ENCODE measurements at regions not wholly inside any gene's neighbourhood (a gene's known extent, or its start where the extent isn't known, plus 50 kb on each side); places are given as distances from the start of the nearest gene placed in this dataset.
"Not testable (repeated sequence)": the region's sequence is repeated elsewhere in the genome, so short reads cannot be mapped to it uniquely, and the experiment has no call there.

DNA sequence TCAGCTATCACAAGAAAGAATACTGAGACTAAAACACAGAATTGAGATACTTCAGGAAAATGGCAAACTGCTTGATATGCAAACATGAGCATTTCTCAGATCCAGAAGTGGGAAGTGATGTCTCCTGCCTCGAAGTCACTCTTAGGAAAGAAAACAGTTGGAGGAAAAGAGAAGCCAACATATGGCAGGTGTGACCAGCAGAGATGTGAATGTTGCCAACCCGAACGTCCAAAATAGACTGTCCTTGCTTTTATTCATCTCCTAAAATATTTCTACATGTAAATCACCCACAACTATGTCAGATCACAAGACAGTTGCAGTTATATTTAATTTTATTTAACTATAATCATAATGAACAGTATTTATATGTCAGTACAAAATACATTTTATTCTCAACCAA lies 687.6 kb downstream of the GALC start:
- no peak for DNase-seq

DNA sequence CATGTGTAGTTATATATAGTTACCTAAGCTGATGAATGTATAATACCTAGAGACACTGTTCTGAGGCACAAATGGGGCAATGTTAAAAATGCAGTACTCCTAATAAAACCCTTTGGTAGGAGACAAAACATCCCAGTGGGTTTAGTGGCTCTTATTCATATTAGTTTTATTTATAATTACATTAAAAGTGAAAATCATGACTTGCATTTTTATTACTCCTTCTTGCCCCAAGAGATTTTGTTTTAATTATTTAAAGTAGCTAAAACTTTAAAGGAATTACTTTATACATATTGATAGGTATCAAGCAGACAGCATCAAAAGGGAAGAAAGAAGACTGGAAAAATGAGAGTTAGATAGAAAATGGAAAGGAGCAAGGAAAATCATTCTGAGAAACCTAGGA lies 688.6 kb downstream of the GALC start:
- DNase-seq = no peak

DNA sequence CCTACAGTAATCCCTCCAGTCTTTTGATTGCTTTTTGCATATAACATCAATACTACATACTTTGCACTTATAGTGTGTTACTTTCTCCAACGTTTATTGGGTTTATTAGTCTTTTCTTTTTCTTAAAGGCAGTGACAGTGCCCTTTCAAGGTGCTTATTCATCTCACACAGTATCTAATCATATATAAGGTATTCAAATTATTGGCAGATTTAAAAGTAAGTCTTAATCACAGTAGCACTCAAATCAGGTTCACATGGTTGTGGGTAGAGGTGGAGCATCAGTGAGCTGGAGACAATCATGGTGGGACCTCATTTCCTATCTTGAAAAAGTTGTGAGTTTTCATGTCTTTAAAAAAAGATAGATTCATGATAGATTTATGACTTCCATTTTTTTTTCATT lies 706.2 kb downstream of the GALC start:
- no peak for DNase-seq

DNA sequence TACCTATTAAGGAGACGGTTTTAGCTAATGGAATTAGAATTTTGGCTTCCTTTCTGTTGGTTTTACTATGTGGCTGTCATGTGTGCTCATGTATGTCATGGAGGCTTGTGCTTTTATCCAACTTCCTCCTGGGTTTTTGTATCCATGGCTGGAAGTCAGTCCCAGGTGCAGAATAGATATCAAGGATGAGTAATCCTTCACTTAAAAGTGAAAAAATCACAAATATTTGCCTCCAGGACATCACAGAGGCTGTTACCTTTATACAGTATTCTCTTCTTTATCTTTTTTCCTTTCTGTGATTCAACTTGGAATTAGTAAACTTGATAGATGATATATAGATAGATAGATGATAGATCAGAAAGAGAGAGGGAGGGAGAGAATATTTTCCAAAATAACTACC lies 706.8 kb downstream of the GALC start:
- DNase-seq = no peak

DNA sequence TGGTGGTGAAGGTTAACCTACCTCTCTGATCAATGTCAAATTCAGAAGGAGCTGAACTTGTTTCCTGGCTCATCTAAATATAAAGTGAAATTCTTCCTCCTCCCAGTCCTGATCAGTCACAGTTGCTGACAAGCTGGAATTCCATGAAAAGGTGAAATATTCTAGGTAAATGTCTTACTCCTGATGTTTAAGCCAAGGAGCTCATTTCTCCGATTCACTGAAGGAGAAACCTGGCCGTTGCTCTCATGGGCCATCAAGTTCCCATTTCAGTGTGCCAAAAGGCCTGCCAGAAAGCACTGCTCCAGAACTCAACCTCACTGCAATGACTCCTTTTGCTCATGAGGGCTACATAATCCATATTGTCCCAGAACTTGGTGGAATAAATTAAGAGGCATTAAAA lies 707.5 kb downstream of the GALC start:
- DNase-seq = no peak

DNA sequence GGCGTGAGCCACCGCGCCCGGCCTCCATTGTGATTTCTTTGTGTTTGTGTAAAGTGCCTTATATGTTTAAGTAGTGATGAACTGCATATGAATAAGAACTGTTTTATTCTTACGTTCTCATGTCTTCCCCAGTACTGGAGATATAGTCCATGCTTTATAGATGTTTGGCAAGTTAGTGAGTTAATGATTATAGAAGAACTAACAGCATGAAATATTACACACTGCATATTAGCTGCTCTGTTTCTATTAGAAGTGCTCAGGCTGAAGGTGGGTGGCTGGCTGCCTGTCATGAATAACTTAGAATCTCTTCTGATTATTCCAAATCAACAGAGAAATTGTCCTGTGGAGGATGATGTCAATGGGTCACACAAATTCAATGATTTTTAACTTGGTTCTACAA lies 709.4 kb downstream of the GALC start:
- no peak for DNase-seq

DNA sequence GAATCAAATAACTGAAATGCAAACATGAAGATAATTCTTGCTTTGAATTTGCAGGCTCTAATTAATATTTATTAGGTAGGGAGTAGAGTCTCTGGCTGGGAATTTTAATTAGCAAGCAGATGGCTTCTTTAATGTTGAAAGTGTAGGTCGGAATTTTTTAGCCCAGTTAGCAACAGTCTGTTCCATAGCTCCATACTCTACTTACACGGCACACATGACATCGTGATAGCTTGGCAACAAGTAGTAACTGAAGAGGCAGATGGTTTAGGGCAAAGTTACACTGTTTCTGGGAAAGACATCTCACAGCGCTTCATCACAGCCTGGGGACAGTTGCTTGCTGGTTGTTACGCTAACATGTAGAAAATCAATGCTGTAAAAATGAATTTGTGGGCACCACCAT lies 710.7 kb downstream of the GALC start:
- DNase-seq = no peak

DNA sequence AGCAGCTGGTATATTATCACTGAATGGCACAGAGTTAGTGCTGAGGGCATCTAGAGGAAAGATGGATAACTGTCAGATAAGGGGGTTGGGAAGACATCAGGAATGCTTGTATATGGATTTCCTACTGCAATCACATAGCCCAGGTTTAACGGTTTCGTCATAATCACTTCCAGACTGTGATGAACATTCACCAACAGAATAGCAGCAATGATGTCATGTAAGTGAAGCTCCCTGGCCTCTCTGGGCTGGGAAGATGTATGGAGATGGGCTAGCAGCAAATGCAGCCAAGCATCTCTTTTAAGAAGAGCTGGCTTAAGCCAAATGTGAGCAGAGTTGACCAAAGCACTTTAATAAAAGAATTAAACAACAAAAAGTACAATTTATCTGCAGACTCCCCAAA lies 714.6 kb downstream of the GALC start:
- no peak for DNase-seq

DNA sequence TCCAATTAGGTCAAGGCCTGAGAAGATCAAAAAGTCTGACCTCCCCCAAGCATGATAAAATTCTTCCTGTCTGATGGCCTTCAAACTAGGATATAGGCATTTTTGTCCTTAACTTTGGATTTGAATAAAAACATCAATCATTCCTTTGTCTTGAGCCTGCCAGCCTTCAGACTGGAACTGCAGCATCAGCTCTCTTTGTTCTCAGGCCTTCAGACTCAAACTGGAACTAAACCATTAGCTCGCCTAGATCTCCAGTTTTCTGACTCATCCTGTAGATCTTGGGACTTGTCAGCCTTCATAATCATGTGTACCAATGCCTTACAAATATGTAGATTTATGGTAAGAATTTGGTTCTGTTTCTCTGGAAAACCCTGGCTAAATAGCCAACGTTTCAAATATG lies 721.7 kb downstream of the GALC start:
- DNase-seq = no peak

DNA sequence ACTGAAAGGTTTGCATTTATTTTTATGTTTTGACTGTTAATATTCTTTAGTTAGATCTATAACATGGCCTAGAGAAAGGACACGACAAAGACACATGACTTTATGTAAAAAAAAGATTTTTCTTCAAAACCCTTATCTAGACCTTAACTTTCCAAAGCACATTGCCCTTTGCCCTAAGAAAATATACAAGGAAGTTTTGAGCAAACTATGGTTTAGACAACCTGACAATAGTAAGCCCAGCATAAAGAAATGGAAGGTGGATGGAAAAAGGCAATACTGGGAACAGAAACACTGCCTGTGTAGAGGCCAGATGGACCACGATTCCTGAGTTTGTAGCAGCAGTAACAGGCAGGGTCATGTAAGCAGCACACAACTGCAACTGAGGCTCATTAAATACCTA lies 724.0 kb downstream of the GALC start:
- no peak for DNase-seq

DNA sequence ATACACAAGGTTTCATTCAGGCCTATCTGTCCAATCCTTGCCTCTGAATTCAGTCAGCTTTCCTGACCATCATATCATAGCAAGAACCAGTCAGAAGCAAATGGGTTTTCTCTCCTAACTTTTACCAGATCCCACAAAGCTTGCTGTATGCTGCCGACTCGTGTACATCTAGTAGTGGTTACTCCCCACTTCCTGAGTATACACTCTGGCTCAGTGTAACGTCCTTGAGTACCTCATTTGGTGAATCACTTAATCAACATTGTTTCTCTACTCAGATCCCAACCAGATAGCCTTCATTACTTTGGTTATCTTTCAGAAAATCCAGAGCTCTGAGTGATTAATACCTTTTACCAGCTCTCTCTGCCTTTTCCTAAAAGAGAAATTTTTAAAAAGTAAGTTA lies 728.2 kb downstream of the GALC start:
- no peak for DNase-seq

DNA sequence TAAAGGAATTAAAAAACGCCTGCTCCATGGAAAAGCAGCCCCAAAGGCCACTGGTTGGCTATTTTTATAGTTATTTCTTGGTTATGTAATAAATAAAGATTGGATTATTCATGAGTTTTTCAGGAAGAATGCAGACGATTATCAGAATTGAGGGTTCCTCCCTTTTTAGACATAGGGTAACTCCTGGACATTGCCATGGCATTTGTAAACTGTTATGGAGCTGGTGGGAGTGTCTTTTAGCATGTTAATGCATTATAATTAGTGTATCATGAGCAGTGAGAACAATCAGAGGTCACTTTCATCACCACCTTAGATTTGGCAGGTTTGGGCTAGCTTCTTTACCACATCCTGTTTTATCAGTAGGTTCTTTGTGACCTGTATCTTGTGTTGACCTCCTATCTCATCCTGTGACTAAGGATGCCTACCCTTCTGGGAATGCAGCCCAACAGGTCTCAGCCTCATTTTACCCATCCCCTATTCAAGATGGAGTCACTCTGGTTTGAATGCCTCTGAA lies 728.7 kb downstream of the GALC start:
- no peak for DNase-seq

DNA sequence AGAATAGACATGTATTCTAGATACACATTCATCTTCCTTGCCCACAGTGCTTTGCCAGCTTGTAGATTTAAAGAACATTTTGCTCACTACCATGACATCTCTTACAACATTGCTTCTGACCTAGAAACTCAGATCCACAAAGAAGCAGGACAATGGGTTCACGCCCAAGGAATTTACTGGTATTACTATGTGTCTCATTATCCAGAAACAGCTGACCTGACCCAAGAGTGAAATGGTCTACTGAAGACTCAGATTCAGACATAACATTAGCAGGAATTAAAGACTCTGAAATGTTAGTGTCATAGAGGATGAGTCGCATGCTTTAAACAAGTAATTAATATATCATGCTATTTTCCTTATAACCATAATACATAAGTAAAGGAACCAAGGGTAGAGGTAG lies 731.4 kb downstream of the GALC start:
- DNase-seq = no peak

DNA sequence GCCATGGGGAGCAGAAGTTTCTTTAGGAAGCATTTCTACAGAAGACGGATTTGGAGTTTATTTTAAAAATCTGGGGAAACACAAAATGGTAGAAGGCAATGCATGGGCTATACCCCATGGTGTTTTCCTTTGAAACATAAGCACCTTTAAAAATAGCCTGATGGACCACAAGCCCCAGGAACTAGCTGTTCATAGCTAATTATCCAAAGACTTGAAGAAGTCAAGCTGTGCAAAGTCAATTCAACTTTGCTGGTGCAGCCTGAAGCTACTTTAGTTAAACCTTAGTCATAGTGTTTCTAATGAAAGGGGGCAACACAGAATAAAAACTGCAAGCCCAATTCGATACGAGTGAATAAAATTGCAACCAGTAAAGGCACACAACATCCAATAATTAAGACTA lies 732.5 kb downstream of the GALC start:
- DNase-seq = no peak

DNA sequence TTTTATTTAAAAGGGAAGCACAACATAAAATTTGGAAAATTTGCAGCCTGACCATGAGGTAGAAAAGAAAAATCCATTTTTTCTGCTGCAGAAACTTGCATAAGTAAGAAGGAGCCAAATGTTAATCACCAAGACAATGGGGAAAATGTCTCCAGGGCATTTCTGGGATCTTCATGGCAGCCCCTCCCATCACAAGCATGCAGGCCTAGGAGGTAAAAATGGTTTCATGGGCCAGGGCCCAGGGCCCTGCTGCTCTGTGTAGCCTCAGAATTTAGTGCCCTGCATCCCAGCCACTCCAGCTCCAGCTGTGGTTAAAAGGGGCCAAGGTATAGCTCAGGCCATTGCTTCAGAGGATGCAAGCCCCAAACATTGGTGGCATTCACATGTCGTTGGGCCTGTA lies 735.6 kb downstream of the GALC start:
- no peak for DNase-seq

DNA sequence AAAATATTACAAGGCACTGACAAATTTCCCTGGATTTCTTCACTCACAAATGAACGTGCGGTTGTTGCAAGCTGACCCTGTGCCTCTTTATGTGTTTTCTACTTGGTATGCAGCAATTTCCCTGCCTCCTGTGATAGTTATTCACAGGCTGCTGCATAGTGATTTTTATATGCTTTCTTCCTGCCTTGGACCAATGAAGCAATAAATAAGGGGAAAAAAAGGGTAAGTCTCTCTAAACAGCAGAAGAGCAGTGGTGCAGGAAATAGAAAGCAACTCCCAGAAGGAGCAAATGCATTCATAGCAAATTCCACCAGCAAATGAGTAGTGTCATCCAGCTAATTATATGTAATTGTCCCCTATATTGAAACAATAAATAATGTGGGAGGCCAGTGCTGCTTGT lies 737.9 kb downstream of the GALC start:
- no peak for DNase-seq

DNA sequence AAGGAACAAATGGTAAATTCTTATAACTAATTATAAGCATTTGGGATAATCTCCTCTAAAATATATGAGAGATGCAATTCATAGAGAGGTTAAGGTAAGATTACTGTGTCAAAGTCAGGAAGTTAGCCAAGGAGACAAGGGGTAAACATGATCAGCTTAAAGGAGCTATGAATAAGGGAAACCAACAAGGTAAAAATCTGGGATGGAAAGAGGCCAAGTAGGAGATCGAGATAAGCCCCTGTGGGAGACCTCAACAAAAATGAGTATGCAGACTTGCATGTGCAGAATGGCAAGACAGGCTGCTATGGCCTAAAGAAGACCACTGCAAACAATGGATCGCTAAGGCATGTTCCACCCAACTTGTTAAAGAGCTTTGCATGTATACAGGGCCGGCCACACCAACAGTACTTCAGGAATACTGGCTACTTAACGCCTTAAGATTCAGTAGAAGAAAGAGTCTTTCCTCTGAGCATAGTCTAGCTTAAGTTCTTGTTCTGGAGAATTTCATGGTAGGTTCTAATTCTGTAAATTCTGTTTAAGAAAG lies 738.6 kb downstream of the GALC start:
- DNase-seq = no peak

DNA sequence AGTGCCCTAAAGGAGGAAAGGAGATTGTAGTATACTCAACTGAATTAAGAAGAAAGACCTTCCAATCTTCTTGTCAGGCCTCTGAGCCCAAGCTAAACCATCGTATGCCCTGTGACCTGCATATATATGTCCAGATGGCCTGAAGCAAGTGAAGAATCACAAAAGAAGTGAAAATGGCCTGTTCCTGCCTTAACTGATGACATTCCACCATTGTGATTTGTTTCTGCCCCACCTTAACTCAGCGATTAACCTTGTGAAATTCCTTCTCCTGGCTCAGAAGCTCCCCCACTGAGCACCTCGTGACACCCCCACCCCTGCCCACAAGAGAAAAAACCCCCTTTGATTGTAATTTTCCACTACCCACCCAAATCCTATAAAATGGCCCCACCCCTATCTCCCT lies 739.2 kb downstream of the GALC start:
- not testable (repeated sequence) for DNase-seq

DNA sequence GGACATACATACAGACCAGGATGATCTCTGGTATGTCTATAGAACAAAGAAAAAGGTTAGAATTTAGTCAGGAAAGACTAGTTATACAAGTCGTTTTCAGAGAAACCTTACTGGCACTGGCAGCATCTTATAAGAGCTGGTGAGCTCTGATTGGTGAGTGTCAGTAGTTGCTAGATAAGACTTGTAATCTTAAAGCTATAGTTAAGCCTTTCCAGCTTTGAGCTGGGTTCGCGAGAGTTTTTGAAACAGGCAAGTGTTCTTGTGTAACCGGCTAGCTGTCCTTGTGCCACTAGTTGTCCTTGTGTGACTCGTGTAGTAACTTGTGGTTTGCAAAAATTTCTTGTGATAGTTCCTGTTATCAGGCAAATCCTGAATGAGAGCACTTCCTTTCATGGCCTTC lies 740.9 kb downstream of the GALC start:
- DNase-seq = no peak

DNA sequence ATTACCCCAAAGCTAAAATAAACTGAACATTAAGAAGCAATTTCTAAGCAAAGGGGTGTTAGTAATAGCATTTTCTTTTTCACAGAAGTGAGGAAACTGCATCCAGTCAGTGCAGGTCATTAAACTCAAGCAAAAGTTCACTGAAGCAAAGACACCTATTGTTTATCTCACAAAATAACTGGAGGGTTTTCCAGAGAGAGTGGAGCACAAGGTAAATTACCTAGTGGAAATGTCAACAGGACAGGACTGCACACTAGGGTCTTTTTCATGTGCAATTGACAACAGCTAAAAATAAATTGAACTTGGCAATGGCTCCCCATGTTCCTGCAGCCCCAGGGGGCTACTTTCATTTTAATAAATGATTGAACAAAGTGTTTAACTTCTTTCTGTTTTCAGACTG lies 742.0 kb downstream of the GALC start:
- DNase-seq = no peak

DNA sequence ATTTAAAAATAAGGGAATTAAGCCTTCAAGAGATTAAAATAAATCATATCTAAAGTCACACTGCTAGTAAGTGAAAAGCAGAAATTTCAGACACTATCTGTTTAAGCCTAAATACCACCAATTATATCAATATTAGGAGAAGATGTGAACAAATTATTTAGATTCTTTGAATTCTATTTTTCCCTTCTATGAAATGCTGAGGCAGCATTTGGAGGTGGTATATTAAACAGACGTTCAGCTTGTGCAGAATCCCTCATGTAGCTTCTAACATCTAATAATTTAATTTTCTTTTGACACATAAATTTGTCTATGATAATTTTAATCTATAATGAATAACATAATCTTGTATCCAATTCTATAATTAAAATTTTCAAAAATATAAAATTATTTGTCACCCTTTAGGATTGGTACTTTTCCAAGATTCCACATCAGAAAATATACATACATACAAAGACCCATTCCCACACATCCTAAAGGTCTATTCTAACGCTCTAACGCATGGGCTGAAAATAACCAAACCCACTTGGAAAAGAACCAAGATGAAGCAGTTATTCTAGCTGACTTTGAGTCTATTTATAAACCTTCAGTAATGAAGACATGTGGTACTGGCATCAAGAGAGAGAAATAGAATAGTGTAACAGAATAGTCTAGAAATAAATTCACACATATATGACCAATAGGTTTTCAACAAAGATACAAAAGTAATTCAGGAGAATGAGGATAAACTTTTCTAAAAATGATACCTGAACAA lies 751.8 kb downstream of the GALC start:
- no peak for DNase-seq

DNA sequence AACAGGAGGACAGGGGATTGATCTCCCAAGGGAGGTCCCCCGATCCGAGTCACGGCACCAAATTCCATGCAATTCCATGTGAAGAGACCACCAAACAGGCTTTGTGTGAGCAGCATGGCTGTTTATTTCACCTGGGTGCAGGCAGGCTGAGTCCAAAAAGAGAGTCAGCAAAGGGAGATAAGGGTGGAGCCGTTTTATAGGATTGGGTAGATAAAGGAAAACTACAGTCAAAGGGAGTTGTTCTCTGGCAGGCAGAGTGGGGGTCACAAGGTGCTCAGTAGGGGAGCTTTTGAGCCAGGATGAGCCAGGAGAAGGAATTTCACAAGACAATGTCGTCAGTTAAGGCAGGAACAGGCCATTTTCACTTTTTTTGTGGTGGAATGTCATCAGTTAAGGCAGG lies 752.7 kb downstream of the GALC start:
- not testable (repeated sequence) for DNase-seq

DNA sequence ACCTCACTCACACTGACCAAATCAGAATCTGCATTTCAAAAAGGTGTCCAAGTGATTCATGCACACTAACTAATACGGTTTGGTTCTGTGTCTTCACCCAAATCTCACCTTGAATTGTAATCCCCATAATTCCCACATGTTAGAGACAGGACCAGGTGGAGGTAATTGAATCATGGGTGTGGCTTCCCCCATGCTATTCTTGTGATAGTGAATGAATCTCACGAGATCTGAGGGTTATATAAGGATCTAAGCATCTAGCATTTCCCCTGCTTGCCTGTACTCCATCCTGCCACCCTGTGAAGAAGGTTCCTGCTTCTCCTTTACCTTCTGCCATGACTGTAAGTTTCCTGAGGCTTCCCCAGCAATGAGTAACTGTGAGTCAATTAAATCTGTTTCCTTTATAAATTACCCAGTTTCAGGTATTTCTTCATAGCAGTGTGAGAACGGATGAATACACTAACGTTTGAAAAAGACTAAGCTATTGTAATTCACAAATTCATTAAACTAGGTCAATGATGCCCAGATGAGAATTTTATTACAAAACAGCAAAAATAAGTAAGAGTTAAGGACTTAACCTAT lies 759.1 kb downstream of the GALC start:
- DNase-seq = no peak

DNA sequence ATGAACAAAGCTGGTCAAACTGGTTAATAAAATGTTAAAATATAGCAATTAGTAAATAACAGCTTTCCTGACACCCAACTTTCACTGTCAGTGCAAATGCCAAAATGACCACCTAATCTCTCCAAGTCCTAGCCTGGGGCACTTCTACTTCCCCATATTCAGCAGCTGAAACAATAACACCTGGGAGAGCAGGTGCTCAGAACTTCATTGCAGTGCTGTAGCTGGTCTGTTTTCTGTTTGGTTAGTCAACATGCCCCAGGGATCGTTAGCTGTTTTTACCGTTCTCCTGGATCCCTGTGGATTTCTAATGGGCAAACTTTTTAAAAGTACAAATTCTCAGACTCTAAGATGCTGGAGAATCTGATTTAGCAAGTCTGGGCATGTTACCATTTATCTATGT lies 759.7 kb downstream of the GALC start:
- DNase-seq = no peak

All from C1 segment of cervical spinal cord (tissue), 14 donors.